K562 (cell line): ENCODE measurements at regions not wholly inside any gene's neighbourhood (a gene's known extent, or its start where the extent isn't known, plus 50 kb on each side); places are given as distances from the start of the nearest gene placed in this dataset.

Experiments
- ATAC-seq: fragments of 200-7000 bp; cut with Tn5 transposase; 3 replicates; pipeline ENCODE4 v1.9.1; 2020; ENCODE audit warnings: moderate library complexity
- BruUV-seq: library from RNA; stranded (reverse); fragments of 400-500 nt; replicated peaks from 2 replicates; lab custom pipeline; 2021; lab: Mats Ljungman, UMichigan
- CTCF ChIA-PET: fragments of 300-600 bp; formaldehyde crosslinking; extraction: SDS; loops from one replicate; lab custom pipeline; 2021; ENCODE audit warnings: low intra/inter-chr PET ratio; lab: Yijun Ruan, JAX
- POLR2A ChIA-PET: fragments of 300-600, 350-650 bp; sonication (Branson Sonifier 250); formaldehyde crosslinking; extraction: SDS; loops from one replicate; lab custom pipeline; 2021; ENCODE audit warnings: antibody characterized with exemption, inconsistent platforms; lab: Yijun Ruan, JAX
- DNase-seq, 4 experiments: peaks; one replicate each; pipeline versions ENCODE4 v3.0.0 to v3.0.0-alpha.2; 2011 to 2018; ENCODE audit warnings: low spot score in 3 of 4, mixed read lengths in 3 of 4; ENCODE audit errors: extremely low read depth in 1 of 4
- FAIRE-seq: peaks from 2 replicates; lab custom pipeline; 2011; peaks lifted over from hg19 to GRCh38; lab: Jason Lieb, UNC
- H2AFZ ChIP-seq: 2 replicates; pipeline ENCODE4 v1.6.0; 2011; ENCODE audit warnings: low read depth, low read length, control low read depth, inconsistent platforms
- H3K27ac ChIP-seq: fragments of 200-600 bp; 3 replicates; pipeline ENCODE4 v1.8.0; 2011; ENCODE audit warnings: low read depth, mild to moderate bottlenecking, control low read depth, inconsistent platforms, low read length, moderate library complexity, mixed read lengths; ENCODE audit errors: extremely low read depth
- H3K27me3 ChIP-seq, 2 experiments: fragments of 300-600 bp in 1 of 2; 2 replicates in 1 of 2; 3 replicates in 1 of 2; pipeline versions ENCODE4 v1.6.0 to v1.8.0; 2011; ENCODE audit warnings: inconsistent platforms in 2 of 2, low read length in 2 of 2, mild to moderate bottlenecking in 1 of 2, mixed read lengths in 1 of 2, moderate library complexity in 1 of 2; ENCODE audit not compliant: control insufficient read depth in 2 of 2, insufficient read depth in 2 of 2
- H3K36me3 ChIP-seq: fragments of 300-600 bp; 3 replicates; pipeline ENCODE4 v1.8.0; 2011; ENCODE audit warnings: mild to moderate bottlenecking, low read length, inconsistent platforms; ENCODE audit not compliant: control insufficient read depth, insufficient read depth
- H3K4me1 ChIP-seq, 2 experiments: fragments of 200-600 bp in 1 of 2; replicated peaks in 1 of 2; 2 replicates in 1 of 2; 3 replicates in 1 of 2; pipeline versions ENCODE4 v1.5.1 to v1.8.0; 2011; ENCODE audit warnings: inconsistent platforms in 2 of 2, low read length in 2 of 2, mild to moderate bottlenecking in 1 of 2, mixed read lengths in 1 of 2, moderate library complexity in 1 of 2; ENCODE audit not compliant: control insufficient read depth in 2 of 2, insufficient read depth in 2 of 2
- H3K4me2 ChIP-seq: 2 replicates; pipeline ENCODE4 v1.6.1; 2011; ENCODE audit warnings: low read length, control low read depth, inconsistent platforms, mixed read lengths; ENCODE audit not compliant: insufficient read depth
- H3K4me3 ChIP-seq: fragments of 200-600 bp; sonication (generic), shearing (Covaris generic); 2 replicates; pipeline ENCODE4 v1.5.1; 2016; ENCODE audit warnings: control low read depth, inconsistent platforms
- H3K79me2 ChIP-seq: fragments of 200-600 bp; 3 replicates; pipeline ENCODE4 v1.8.0; 2011; ENCODE audit warnings: low read length, inconsistent platforms; ENCODE audit not compliant: control insufficient read depth, insufficient read depth
- H3K9ac ChIP-seq, 2 experiments: 2 replicates each; pipeline versions ENCODE4 v1.6.0 to v1.6.1; 2011; ENCODE audit warnings: low read depth in 2 of 2, low read length in 2 of 2, control low read depth in 1 of 2, inconsistent platforms in 1 of 2, mild to moderate bottlenecking in 1 of 2, mixed read lengths in 1 of 2; ENCODE audit not compliant: insufficient read depth in 1 of 2
- H3K9me1 ChIP-seq: one replicate; pipeline ENCODE4 v1.6.0; 2011; ENCODE audit warnings: inconsistent platforms, mild to moderate bottlenecking, low read length, moderate library complexity; ENCODE audit not compliant: control insufficient read depth, insufficient read depth
- H3K9me3 ChIP-seq: replicated peaks from 2 replicates; pipeline ENCODE4 v1.5.1; 2011; ENCODE audit warnings: low read depth, low read length, inconsistent platforms; ENCODE audit not compliant: control insufficient read depth, insufficient read depth
- H4K20me1 ChIP-seq: replicated peaks from 2 replicates; pipeline ENCODE4 v1.6.1; 2011; ENCODE audit warnings: low read length, inconsistent platforms, mixed read lengths; ENCODE audit not compliant: control insufficient read depth, insufficient read depth
- CC2D1A ChIP-seq: fragments of 450-650 bp; IDR thresholded peaks from 2 replicates; pipeline ENCODE4 v1.6.1; 2017; ENCODE audit warnings: mild to moderate bottlenecking
- CEBPB ChIP-seq: fragments of 450-650 bp; IDR thresholded peaks from 2 replicates; pipeline ENCODE4 v1.6.1; 2016; ENCODE audit warnings: missing genetic modification characterization, missing compliant biosample characterization
- ETV1 ChIP-seq: fragments of 450-650 bp; conservative IDR thresholded peaks from 2 replicates; pipeline ENCODE4 v1.6.1; 2016; ENCODE audit warnings: missing genetic modification characterization, control low read depth, low read depth, missing compliant biosample characterization
- IFI16 ChIP-seq: fragments of 250-450 bp; sonication (Bioruptor Pico); IDR thresholded peaks from 2 replicates; pipeline ENCODE4 v2.1.2; 2022; ENCODE audit warnings: mild to moderate bottlenecking, inconsistent platforms
- JUND ChIP-seq, 2 experiments: IDR thresholded peaks; 2 replicates in 1 of 2; 3 replicates in 1 of 2; pipeline ENCODE4 v1.6.1; 2011; ENCODE audit warnings: borderline replicate concordance in 2 of 2, low read depth in 2 of 2, low read length in 2 of 2, improper control_type of control experiment in 1 of 2, missing biosample characterization in 1 of 2, missing genetic modification characterization in 1 of 2, missing genetic modification reagents in 1 of 2
- MAFG ChIP-seq: fragments of 450-650 bp; conservative IDR thresholded peaks from 2 replicates; pipeline ENCODE4 v1.6.1; 2016; ENCODE audit warnings: missing genetic modification characterization, missing compliant biosample characterization
- MBD2 ChIP-seq: sonication (generic); IDR thresholded peaks from 2 replicates; pipeline ENCODE4 v1.6.1; 2016; ENCODE audit warnings: low read depth, borderline replicate concordance
- RBM25 ChIP-seq: fragments of 200-400 bp; formaldehyde crosslinking; IDR thresholded peaks from 2 replicates; pipeline ENCODE4 v1.6.1; 2018; ENCODE audit warnings: low read length, low read depth, moderate library complexity; ENCODE audit not compliant: severe bottlenecking
- SMARCC2 ChIP-seq: fragments of 450-650 bp; IDR thresholded peaks from 2 replicates; pipeline ENCODE4 v1.6.1; 2017; ENCODE audit warnings: antibody characterized with exemption, moderate library complexity, mild to moderate bottlenecking, low read depth
- SNRNP70 ChIP-seq: fragments of 200-400 bp; formaldehyde crosslinking; optimal IDR thresholded peaks from 2 replicates; pipeline ENCODE3; 2017; ENCODE audit warnings: low read depth, low read length
- STAT5A ChIP-seq: IDR thresholded peaks from 2 replicates; pipeline ENCODE4 v1.6.1; 2012; ENCODE audit warnings: low read length, inconsistent platforms, borderline replicate concordance
- ZNF316 ChIP-seq: fragments of 450-650 bp; IDR thresholded peaks from 2 replicates; pipeline ENCODE4 v1.6.1; 2016
- WGBS: fragments of 100-300 bp; shearing (Covaris generic); methylation state at CpG from one replicate; pipeline ENCODE4 v1.1.6; 2016; ENCODE audit warnings: low coverage, mixed read lengths; ENCODE audit not compliant: insufficient coverage; ENCODE audit errors: missing lambda C conversion rate; 5-methylcytosine and 5-hydroxymethylcytosine counted together
- in situ Hi-C: fragments of 300-500 bp; cut with MboI; formaldehyde crosslinking; loops from 4 replicates; pipeline ENCODE4 v1.15.0; 2018; ENCODE audit warnings: inconsistent platforms, mixed read lengths
- intact Hi-C: fragments of 100-400 bp; cut with micrococcal nuclease; formaldehyde crosslinking; loops from 2 replicates; pipeline ENCODE4 v1.14.2; 2022
- TF ChIP-seq, protein P1 (sequence below): sonication (generic); formaldehyde crosslinking; IDR thresholded peaks from 2 replicates; pipeline ENCODE4 v1.8.1; 2023; ENCODE audit warnings: mild to moderate bottlenecking, missing genetic modification reagents
- TF ChIP-seq, protein P2 (sequence below), 2 experiments: IDR thresholded peaks in 1 of 2; conservative IDR thresholded peaks in 1 of 2; 2 replicates each; pipeline ENCODE4 v1.6.1; 2016; ENCODE audit warnings: low read depth in 2 of 2, mild to moderate bottlenecking in 1 of 2, missing compliant biosample characterization in 1 of 2, missing genetic modification characterization in 1 of 2, moderate library complexity in 1 of 2
- TF ChIP-seq, protein P3 (sequence below): IDR thresholded peaks from 2 replicates; pipeline ENCODE4 v1.6.1; 2014; ENCODE audit warnings: antibody characterized with exemption
- TF ChIP-seq, protein P4 (sequence below): fragments of 250-450 bp; sonication (Bioruptor Pico); IDR thresholded peaks from 2 replicates; pipeline ENCODE4 v1.5.0; 2021

DNA sequence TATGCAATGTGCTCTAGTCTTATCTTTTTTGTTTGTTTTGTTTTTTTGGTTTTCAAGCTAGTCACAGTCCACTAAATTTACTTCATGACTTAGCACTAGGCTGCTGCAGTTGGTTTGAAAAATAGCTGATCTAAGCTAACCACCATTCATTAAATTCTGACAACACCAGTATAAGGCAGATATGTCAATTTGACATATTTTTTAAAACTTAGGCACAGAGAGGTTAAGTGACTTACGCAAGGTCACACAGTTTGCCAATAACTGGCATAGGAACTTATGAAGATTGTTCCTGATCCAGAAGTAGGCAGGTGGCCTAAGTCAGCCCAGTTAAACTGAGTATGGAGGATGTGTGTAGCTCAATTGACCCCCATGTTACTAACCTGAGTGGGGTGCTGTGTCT lies 377.3 kb upstream of the NFE2L3 start:
- Histone ChIP-seq H3K9ac (no peak overlapping the region), H3K4me1 (no peaks in the 10 kb centered on the region), H3K79me2 (no peaks in the 10 kb centered on the region), H3K9me3 (no peaks in the 10 kb centered on the region), H2AFZ (no peak overlapping the region), H4K20me1 (no peaks in the 10 kb centered on the region), H3K4me2 (no peak overlapping the region), H3K4me3 (no peak overlapping the region), H3K36me3 (no peaks in the 10 kb centered on the region), H3K27ac (no peak overlapping the region), H3K27me3 (peaks cover 8 to 10% of the 10 kb centered on the region in 2 experiments), H3K9me1 (no peaks in the 10 kb centered on the region)
- BruUV-seq: no TSS peak
- ChIA-PET POLR2A (interaction anchor here (1.1 to 1.3 kb wide), 2 partner anchors 10 to 470 kb away, joined by 3 to 7 read pairs; no protein-coding TSS in a partner anchor), CTCF (no interaction called here)
- DNase-seq (no peak), ATAC-seq (no peak), FAIRE-seq (no peak)
- in situ Hi-C loops: no loop called here
- 7% methylated on average over 1 of the region's 1 CpG for WGBS
- intact Hi-C loops: no loop called here
- TF ChIP-seq, protein P1, sequence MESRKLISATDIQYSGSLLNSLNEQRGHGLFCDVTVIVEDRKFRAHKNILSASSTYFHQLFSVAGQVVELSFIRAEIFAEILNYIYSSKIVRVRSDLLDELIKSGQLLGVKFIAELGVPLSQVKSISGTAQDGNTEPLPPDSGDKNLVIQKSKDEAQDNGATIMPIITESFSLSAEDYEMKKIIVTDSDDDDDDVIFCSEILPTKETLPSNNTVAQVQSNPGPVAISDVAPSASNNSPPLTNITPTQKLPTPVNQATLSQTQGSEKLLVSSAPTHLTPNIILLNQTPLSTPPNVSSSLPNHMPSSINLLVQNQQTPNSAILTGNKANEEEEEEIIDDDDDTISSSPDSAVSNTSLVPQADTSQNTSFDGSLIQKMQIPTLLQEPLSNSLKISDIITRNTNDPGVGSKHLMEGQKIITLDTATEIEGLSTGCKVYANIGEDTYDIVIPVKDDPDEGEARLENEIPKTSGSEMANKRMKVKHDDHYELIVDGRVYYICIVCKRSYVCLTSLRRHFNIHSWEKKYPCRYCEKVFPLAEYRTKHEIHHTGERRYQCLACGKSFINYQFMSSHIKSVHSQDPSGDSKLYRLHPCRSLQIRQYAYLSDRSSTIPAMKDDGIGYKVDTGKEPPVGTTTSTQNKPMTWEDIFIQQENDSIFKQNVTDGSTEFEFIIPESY (CRISPR knock-in tag): no peak
- TF ChIP-seq CC2D1A (no peak), MBD2 (no peak), SNRNP70 (no peak), ETV1 (tag) (no peak), SMARCC2 (no peak), MAFG (tag) (peak; percentile 59), RBM25 (peak; percentile 61), JUND (IDR thresholded peaks at IDR 0.05; ENCODE audit: borderline replicate concordance, low read depth, low read length) (no peak), JUND (tag; IDR thresholded peaks at IDR 0.05; ENCODE audit: borderline replicate concordance, low read depth, low read length) (no peak), IFI16 (CRISPR knock-in tag) (no peak), STAT5A (no peak), ZNF316 (peak; percentile 34; the same call in 1 of the 2 replicates), CEBPB (no peak)
- TF ChIP-seq, protein P2, sequence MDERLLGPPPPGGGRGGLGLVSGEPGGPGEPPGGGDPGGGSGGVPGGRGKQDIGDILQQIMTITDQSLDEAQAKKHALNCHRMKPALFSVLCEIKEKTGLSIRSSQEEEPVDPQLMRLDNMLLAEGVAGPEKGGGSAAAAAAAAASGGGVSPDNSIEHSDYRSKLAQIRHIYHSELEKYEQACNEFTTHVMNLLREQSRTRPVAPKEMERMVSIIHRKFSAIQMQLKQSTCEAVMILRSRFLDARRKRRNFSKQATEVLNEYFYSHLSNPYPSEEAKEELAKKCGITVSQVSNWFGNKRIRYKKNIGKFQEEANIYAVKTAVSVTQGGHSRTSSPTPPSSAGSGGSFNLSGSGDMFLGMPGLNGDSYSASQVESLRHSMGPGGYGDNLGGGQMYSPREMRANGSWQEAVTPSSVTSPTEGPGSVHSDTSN (CRISPR knock-in tag; IDR thresholded peaks at IDR 0.05; ENCODE audit: low read depth): no peak
- TF ChIP-seq, protein P2 (tag; conservative IDR thresholded peaks at IDR 0.05; ENCODE audit: low read depth): peak; percentile 71
- TF ChIP-seq, protein P3, sequence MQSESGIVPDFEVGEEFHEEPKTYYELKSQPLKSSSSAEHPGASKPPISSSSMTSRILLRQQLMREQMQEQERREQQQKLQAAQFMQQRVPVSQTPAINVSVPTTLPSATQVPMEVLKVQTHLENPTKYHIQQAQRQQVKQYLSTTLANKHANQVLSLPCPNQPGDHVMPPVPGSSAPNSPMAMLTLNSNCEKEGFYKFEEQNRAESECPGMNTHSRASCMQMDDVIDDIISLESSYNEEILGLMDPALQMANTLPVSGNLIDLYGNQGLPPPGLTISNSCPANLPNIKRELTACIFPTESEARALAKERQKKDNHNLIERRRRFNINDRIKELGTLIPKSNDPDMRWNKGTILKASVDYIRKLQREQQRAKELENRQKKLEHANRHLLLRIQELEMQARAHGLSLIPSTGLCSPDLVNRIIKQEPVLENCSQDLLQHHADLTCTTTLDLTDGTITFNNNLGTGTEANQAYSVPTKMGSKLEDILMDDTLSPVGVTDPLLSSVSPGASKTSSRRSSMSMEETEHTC: no peak
- TF ChIP-seq, protein P4, sequence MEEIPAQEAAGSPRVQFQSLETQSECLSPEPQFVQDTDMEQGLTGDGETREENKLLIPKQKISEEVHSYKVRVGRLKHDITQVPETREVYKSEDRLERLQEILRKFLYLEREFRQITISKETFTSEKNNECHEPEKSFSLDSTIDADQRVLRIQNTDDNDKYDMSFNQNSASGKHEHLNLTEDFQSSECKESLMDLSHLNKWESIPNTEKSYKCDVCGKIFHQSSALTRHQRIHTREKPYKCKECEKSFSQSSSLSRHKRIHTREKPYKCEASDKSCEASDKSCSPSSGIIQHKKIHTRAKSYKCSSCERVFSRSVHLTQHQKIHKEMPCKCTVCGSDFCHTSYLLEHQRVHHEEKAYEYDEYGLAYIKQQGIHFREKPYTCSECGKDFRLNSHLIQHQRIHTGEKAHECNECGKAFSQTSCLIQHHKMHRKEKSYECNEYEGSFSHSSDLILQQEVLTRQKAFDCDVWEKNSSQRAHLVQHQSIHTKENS: no peak
